NB4 (cell line): ENCODE measurements at regions not wholly inside any gene's neighbourhood (a gene's known extent, or its start where the extent isn't known, plus 50 kb on each side); places are given as distances from the start of the nearest gene placed in this dataset.
"Not testable (repeated sequence)": the region's sequence is repeated elsewhere in the genome, so short reads cannot be mapped to it uniquely, and the experiment has no call there.

Source experiments
- DNase-seq: peaks from one replicate; pipeline ENCODE4 v3.0.0; 2010; ENCODE audit warnings: low read depth
- H3K4me3 ChIP-seq: one replicate; pipeline ENCODE4 v1.5.1; 2011; ENCODE audit warnings: mild to moderate bottlenecking, low read depth, low read length, moderate library complexity
- CTCF ChIP-seq: IDR thresholded peaks from one replicate; pipeline ENCODE4 v1.5.1; 2012; ENCODE audit warnings: low read depth, low read length
- MAX ChIP-seq: IDR thresholded peaks from 2 replicates; pipeline ENCODE4 v1.6.1; 2011; ENCODE audit warnings: low read depth, low read length
- MYC ChIP-seq: IDR thresholded peaks from 2 replicates; pipeline ENCODE4 v1.6.1; 2011; ENCODE audit warnings: low read depth, low read length
- POLR2A ChIP-seq: IDR thresholded peaks from 2 replicates; pipeline ENCODE4 v1.6.1; 2011; ENCODE audit warnings: mild to moderate bottlenecking; ENCODE audit not compliant: insufficient read length; ENCODE audit errors: extremely low read depth

GRCh38 chrX:130555757-130556156 is 154.0 kb downstream of the RBMX2 start:
- no peak for DNase-seq
- H3K4me3 ChIP-seq, result no peak overlapping the region
- TF ChIP-seq MAX (no peak), MYC (no peak), POLR2A (no peak), CTCF (no peak)

- no peak for TF ChIP-seq MYC
- no peak for TF ChIP-seq CTCF
- DNase-seq, result no peak
- no peak overlapping the region for H3K4me3 ChIP-seq
These were observed 155.2 kb downstream of the RBMX2 start for GRCh38 chrX:130556951-130557350.

GRCh38 chrX:130560544-130560943 is 158.8 kb downstream of the RBMX2 start:
- TF ChIP-seq CTCF, result no peak
- TF ChIP-seq MAX, result no peak
- no peak for TF ChIP-seq MYC
- no peak for TF ChIP-seq POLR2A
- DNase-seq, result no peak
- no peak overlapping the region for H3K4me3 ChIP-seq

- TF ChIP-seq MAX (no peak), CTCF (no peak), POLR2A (no peak), MYC (no peak)
- no peak overlapping the region for H3K4me3 ChIP-seq
- no peak for DNase-seq
These were observed 160.1 kb downstream of the RBMX2 start for GRCh38 chrX:130561930-130562329.

GRCh38 chrX:130563476-130563875 is 161.7 kb downstream of the RBMX2 start:
- TF ChIP-seq MAX, result no peak
- TF ChIP-seq POLR2A, result no peak
- no peak for TF ChIP-seq CTCF
- TF ChIP-seq MYC, result no peak
- no peak for DNase-seq
- H3K4me3 ChIP-seq, result no peak overlapping the region

- TF ChIP-seq MAX (no peak), CTCF (no peak), MYC (no peak), POLR2A (no peak)
- no peak for DNase-seq
- no peak overlapping the region for H3K4me3 ChIP-seq
These were observed 164.4 kb downstream of the RBMX2 start for GRCh38 chrX:130566028-130566683.

GRCh38 chrX:130573030-130573429 is 171.2 kb downstream of the RBMX2 start:
- not testable (repeated sequence) for H3K4me3 ChIP-seq, DNase-seq
